Activated CD4-positive, alpha-beta T cell treated with anti-CD3 and anti-CD28 coated beads, Interleukin-2, amount 10 ng/mL, durations not matched to agents 24 days and 14 days (primary cell): ENCODE measurements at regions not wholly inside any gene's neighbourhood (a gene's known extent, or its start where the extent isn't known, plus 50 kb on each side); places are given as distances from the start of the nearest gene placed in this dataset.

Experiments used
- DNase-seq: peaks from one replicate; pipeline ENCODE4 v3.0.0; 2022
- H3K27ac Mint-ChIP-seq: one replicate; pipeline ENCODE4 v1.8.0; 2022; ENCODE audit warnings: mild to moderate bottlenecking, mixed read lengths
- H3K27me3 Mint-ChIP-seq: one replicate; pipeline ENCODE4 v1.8.0; 2022; ENCODE audit warnings: mixed read lengths
- H3K36me3 Mint-ChIP-seq: one replicate; pipeline ENCODE4 v1.8.0; 2022; ENCODE audit warnings: low read depth, mild to moderate bottlenecking, mixed read lengths
- H3K4me1 Mint-ChIP-seq: one replicate; pipeline ENCODE4 v1.8.0; 2021; ENCODE audit warnings: mixed read lengths
- H3K4me3 Mint-ChIP-seq: one replicate; pipeline ENCODE4 v1.8.0; 2022; ENCODE audit warnings: mild to moderate bottlenecking, moderate library complexity, mixed read lengths
- H3K9me3 Mint-ChIP-seq: one replicate; pipeline ENCODE4 v1.8.0; 2021; ENCODE audit warnings: mixed read lengths
- intact Hi-C: fragments of 100-400 bp; cut with micrococcal nuclease; formaldehyde crosslinking; loops from one replicate; pipeline ENCODE4 v1.15.1; 2023

- Mint-ChIP-seq H3K4me3 (no peak overlapping the region), H3K27ac (no peak overlapping the region), H3K9me3 (no peaks in the 10 kb centered on the region), H3K36me3 (no peaks in the 10 kb centered on the region), H3K4me1 (no peaks in the 10 kb centered on the region), H3K27me3 (no peaks in the 10 kb centered on the region)
- intact Hi-C loops: no loop called here
- no peak for DNase-seq
Observed at GRCh38 chr3:139811331-139811730, 123.7 kb upstream of the CLSTN2 start.

DNA sequence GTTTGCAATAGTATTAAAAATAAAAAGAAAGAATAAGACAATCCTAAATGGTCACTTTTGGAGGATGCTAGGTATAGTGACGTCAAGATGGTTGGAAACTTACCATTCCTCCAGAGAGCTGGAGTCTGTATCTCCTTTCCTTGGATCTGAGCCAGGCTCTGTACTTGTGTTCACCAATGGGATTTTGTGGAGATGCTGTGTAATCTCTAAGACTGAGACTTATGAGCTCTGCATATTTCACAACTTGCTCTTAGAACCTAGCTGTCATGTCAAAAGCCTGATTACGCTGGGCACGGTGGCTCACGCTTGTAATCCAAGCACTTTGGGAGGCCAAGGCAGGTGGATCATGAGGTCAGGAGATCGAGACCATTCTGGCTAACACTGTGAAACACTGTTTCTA is 126.8 kb upstream of the CLSTN2 start:
- no peak overlapping the region for H3K4me3 Mint-ChIP-seq
- no peak for DNase-seq
- no peaks in the 10 kb centered on the region for H3K4me1 Mint-ChIP-seq
- H3K27me3 Mint-ChIP-seq: no peaks in the 10 kb centered on the region
- H3K36me3 Mint-ChIP-seq: no peaks in the 10 kb centered on the region
- intact Hi-C loops: no loop called here
- H3K27ac Mint-ChIP-seq: no peak overlapping the region
- H3K9me3 Mint-ChIP-seq: no peaks in the 10 kb centered on the region

DNA sequence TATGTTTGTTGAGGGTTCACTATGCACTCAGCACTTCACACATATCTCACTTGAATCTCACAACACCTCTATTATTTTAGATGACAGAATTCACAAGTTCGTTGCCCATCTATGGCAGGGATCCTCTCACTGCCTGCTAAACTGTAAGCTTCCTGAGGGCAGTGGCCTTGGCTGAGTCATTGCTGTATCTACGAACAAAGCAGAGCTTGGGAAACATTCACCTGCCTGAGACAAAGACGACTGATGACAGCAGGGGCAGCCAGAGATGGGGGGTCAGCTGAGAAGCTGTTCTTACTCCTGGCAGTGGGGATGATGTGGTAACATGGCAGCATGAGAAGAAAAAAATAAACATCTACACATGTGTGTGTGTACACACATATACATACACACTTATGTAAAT is 125.5 kb upstream of the NMNAT3 start:
- Mint-ChIP-seq H3K4me1 (no peaks in the 10 kb centered on the region), H3K27me3 (no peaks in the 10 kb centered on the region), H3K9me3 (no peaks in the 10 kb centered on the region), H3K27ac (no peak overlapping the region), H3K4me3 (no peak overlapping the region), H3K36me3 (no peaks in the 10 kb centered on the region)
- intact Hi-C loops: no loop called here
- DNase-seq: no peak

DNA sequence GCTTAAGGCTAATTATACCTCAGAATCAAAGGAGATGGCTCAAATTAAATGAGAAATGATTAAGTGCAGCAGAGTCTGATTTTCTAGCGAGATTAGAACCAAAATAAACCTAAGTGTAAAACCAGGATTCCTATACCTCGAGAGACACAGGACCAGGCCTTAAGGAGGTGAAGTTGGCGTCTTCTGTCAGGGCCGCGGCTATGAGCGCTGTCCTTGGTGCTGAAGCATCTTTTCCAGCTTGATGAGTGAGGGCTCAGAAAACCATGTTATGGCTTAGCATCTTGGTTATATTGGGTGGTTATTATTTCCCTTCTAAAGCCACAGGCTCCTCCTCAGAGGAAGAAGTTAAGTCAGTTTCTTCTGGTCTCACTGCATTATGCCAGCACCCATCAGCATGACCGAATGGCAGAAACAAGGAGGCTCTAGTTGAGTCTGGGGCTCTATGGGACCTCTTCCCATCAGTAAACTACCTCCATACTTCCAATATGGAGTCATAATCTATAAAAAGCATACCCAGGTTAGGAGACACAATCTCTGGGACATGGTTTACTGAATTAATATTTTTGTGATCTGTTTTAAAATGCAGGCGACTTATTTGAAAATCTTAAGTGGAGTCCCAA is 120.1 kb upstream of the NMNAT3 start:
- peak; percentile 78 for DNase-seq
- no peak overlapping the region for H3K27ac Mint-ChIP-seq
- no peaks in the 10 kb centered on the region for H3K36me3 Mint-ChIP-seq
- intact Hi-C loops: no loop called here
- peaks cover 10% of the 10 kb centered on the region for H3K9me3 Mint-ChIP-seq
- no peaks in the 10 kb centered on the region for H3K27me3 Mint-ChIP-seq
- no peaks in the 10 kb centered on the region for H3K4me1 Mint-ChIP-seq
- H3K4me3 Mint-ChIP-seq: no peak overlapping the region

DNA sequence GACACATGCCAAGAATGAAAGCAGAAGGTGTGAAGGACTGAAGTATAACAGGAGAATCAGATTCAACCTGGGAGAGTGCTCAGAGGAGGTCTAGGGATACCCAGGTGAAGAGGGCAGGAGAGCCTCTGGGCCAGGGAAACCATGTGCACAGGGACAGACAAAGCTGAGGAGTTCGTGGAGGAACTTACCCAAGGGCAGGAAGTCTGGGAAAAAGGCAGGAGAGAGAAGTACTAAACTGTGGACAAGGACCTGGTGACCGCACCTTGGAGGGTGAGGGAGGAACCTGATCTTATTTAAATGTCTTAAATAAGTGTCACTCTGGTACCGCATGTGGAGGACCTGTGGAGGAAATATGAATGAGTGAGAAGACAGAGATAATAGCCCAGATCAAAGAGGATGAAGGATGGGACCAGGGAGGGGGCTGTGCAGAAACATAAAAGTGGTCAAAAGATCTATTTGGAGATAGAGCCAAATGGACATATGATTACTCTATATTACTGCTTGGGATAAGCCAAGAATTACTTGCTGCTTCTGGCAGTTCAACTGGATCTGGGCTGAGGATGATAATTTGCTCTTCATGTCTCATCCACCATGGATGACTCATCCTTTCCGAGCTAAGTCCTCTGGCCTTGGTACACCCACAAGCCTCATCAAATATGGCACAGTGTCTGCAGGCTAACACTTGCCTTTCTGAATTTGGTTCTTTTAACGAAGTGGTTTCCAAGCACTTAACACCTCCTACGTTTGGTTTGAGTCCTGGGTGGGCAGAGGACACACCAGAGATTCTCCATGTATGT is 116.9 kb upstream of the NMNAT3 start:
- H3K4me1 Mint-ChIP-seq: no peaks in the 10 kb centered on the region
- DNase-seq: no peak
- no peak overlapping the region for H3K27ac Mint-ChIP-seq
- H3K9me3 Mint-ChIP-seq: peaks cover 10% of the 10 kb centered on the region
- no peaks in the 10 kb centered on the region for H3K27me3 Mint-ChIP-seq
- H3K36me3 Mint-ChIP-seq: no peaks in the 10 kb centered on the region
- intact Hi-C loops: no loop called here
- no peak overlapping the region for H3K4me3 Mint-ChIP-seq

- Mint-ChIP-seq H3K27me3 (no peaks in the 10 kb centered on the region), H3K27ac (no peak overlapping the region), H3K4me3 (no peak overlapping the region), H3K36me3 (no peaks in the 10 kb centered on the region), H3K9me3 (peaks cover 10% of the 10 kb centered on the region), H3K4me1 (no peaks in the 10 kb centered on the region)
- intact Hi-C loops: no loop called here
- DNase-seq: no peak
Observed at GRCh38 chr3:139793408-139793807, 115.6 kb upstream of the NMNAT3 start.

GRCh38 chr3:139780593-139780992 is 102.8 kb upstream of the NMNAT3 start:
- no peak overlapping the region for H3K27ac Mint-ChIP-seq
- intact Hi-C loops: no loop called here
- DNase-seq: no peak
- no peaks in the 10 kb centered on the region for H3K9me3 Mint-ChIP-seq
- no peaks in the 10 kb centered on the region for H3K27me3 Mint-ChIP-seq
- H3K4me1 Mint-ChIP-seq: no peaks in the 10 kb centered on the region
- H3K4me3 Mint-ChIP-seq: no peak overlapping the region
- H3K36me3 Mint-ChIP-seq: no peaks in the 10 kb centered on the region

DNA sequence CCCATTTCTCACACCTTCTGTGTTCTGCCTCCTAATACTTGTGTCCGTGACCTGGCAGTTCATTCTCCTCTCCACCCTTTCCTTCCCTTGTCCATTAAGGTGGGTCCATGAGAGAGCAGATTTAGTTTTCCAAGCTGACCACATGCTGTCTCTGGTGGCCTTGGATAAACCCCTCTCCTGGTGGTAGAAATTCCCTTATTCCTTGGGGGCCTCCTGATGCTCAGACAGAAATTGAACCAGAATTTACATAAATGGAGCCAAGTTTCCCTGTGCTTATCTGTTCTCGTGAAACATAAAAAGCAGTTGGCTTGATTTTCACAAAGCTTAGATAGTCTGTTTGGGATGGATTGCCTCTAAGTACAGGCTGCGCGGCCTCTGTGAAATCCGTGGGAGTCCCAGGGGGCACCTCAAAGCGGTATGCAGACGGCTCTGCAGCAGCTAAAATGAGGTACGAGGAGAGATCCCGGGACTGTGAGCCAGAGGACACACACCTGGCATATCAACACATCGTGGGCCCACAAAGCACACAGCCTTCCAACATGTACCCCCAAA is 101.0 kb upstream of the NMNAT3 start:
- DNase-seq: no peak
- H3K27ac Mint-ChIP-seq: no peak overlapping the region
- no peaks in the 10 kb centered on the region for H3K4me1 Mint-ChIP-seq
- no peak overlapping the region for H3K4me3 Mint-ChIP-seq
- H3K27me3 Mint-ChIP-seq: no peaks in the 10 kb centered on the region
- no peaks in the 10 kb centered on the region for H3K9me3 Mint-ChIP-seq
- intact Hi-C loops: no loop called here
- no peaks in the 10 kb centered on the region for H3K36me3 Mint-ChIP-seq

- Mint-ChIP-seq H3K9me3 (no peaks in the 10 kb centered on the region), H3K4me1 (no peaks in the 10 kb centered on the region), H3K36me3 (no peaks in the 10 kb centered on the region), H3K4me3 (no peak overlapping the region), H3K27me3 (no peaks in the 10 kb centered on the region), H3K27ac (no peak overlapping the region)
- intact Hi-C loops: no loop called here
- no peak for DNase-seq
Observed at GRCh38 chr3:139774560-139775302, 97.0 kb upstream of the NMNAT3 start.

DNA sequence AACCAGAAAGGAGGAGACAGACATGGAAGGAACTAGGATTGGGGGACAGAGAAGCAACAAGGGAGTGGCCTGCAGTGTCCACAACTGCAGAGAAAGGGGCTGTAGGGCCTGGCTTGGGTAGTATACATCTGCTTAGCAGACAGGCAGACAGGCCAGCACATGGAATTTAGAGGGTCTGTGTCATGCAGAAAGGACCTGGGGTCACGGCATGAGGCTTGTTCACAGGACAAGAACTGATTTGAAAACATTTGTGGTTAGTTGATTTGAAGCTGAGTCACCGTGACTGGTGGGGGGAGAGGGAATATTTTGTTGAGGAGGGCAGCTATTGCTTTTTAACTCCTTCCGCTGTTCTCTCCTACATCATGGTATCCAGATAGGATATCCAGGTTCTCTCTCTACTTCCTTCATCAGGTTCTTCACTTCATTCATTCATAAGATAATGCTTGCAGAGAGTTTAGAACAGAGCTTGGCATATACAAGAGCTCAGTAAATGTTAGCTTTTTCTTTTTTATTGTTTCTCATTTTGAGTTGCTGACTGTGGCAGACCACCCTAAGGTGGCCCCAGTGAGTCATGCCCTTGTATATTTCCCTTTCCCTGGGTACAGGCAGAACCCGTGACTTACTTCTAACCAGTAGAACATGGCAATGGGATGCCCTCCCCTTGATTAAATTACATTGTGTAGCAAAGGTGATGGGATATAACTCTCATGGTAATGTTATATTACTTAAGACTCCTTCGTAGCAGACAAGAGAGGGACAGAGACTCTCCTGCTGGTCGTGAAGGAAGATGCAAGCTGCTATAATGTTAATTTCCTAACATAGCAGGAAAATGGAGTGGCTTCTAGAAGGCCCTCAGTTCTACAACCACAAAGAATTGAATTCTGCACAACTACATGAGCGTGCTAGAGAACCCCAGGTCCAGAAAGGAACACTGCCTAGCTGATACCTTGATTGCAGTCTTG is 95.0 kb upstream of the NMNAT3 start:
- Mint-ChIP-seq H3K4me1 (no peaks in the 10 kb centered on the region), H3K9me3 (no peaks in the 10 kb centered on the region), H3K36me3 (no peaks in the 10 kb centered on the region), H3K27ac (no peak overlapping the region), H3K4me3 (no peak overlapping the region), H3K27me3 (no peaks in the 10 kb centered on the region)
- no peak for DNase-seq
- intact Hi-C loops: no loop called here

- no peak for DNase-seq
- H3K4me3 Mint-ChIP-seq: no peak overlapping the region
- H3K36me3 Mint-ChIP-seq: no peaks in the 10 kb centered on the region
- intact Hi-C loops: no loop called here
- no peaks in the 10 kb centered on the region for H3K4me1 Mint-ChIP-seq
- no peaks in the 10 kb centered on the region for H3K9me3 Mint-ChIP-seq
- H3K27ac Mint-ChIP-seq: no peak overlapping the region
- H3K27me3 Mint-ChIP-seq: no peaks in the 10 kb centered on the region
Observed at GRCh38 chr3:139771331-139771730, 93.6 kb upstream of the NMNAT3 start.

DNA sequence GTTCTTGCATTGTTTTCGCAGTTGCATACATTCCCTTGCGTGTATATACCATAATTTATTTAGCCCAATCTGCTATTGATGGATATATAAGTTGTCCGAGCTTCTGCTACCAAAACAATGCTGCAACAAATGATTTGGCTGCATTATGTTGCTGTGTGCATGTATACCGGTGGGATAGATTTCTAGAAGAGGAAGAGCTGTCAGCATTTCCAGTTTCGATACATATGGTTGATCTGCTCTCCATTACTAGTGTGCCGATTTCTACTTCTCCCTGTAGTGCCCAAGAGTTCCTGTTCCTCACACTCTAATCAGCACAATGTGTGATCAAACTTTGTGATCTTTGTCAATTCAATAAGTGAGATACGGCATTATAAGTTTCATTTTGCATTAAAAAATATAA is 92.8 kb upstream of the NMNAT3 start:
- Mint-ChIP-seq H3K4me3 (no peak overlapping the region), H3K4me1 (no peaks in the 10 kb centered on the region), H3K27ac (no peak overlapping the region), H3K36me3 (no peaks in the 10 kb centered on the region), H3K27me3 (no peaks in the 10 kb centered on the region), H3K9me3 (no peaks in the 10 kb centered on the region)
- intact Hi-C loops: no loop called here
- no peak for DNase-seq

- Mint-ChIP-seq H3K4me1 (no peaks in the 10 kb centered on the region), H3K36me3 (no peaks in the 10 kb centered on the region), H3K9me3 (no peaks in the 10 kb centered on the region), H3K27ac (no peak overlapping the region), H3K27me3 (no peaks in the 10 kb centered on the region), H3K4me3 (no peak overlapping the region)
- intact Hi-C loops: no loop called here
- no peak for DNase-seq
Observed at GRCh38 chr3:139769796-139770195, 92.0 kb upstream of the NMNAT3 start.
